ENCODE measurements at regions not wholly inside any gene's neighbourhood (a gene's known extent, or its start where the extent isn't known, plus 50 kb on each side); places are given as distances from the start of the nearest gene placed in this dataset.

GRCh38 chr6:24009319-24009718 is 116.7 kb upstream of the NRSN1 start:
- CTCF ChIA-PET: interaction anchor here (1.0 kb wide), 1 partner anchor 63 kb away, joined by 3 read pairs; no protein-coding TSS in a partner anchor

GRCh38 chr6:24010133-24010532 is 115.9 kb upstream of the NRSN1 start:
- H3K9me3 ChIP-seq: no peaks in the 10 kb centered on the region
- H3K4me3 ChIP-seq: no peak overlapping the region
- DNase-seq (ENCODE audit: low read depth in 1 of 2, low spot score in 1 of 2) (no peak), ATAC-seq (no peak), FAIRE-seq (no peak)
- no peak overlapping the region for H3K27ac ChIP-seq
- POLR2A ChIA-PET: no interaction called here
- no peaks in the 10 kb centered on the region for H3K4me1 ChIP-seq
- WGBS (ENCODE audit: missing lambda C conversion rate): 11% methylated on average over 3 of the region's 3 CpGs
- TF ChIP-seq POLR2AphosphoS2 (conservative IDR thresholded peaks at IDR 0.05; ENCODE audit: low read length) (no peak), PBX3 (IDR thresholded peaks at IDR 0.05) (no peak)
- no peak overlapping the region for H3K4me2 ChIP-seq
- CTCF ChIA-PET: no interaction called here

More at GRCh38 chr6:24009319-24009718, 116.7 kb upstream of the NRSN1 start:
- no peaks in the 10 kb centered on the region for H3K4me1 ChIP-seq
- H3K4me3 ChIP-seq: no peak overlapping the region
- no peak overlapping the region for H3K4me2 ChIP-seq
- ATAC-seq (no peak), FAIRE-seq (no peak), DNase-seq (ENCODE audit: low read depth in 1 of 2, low spot score in 1 of 2) (no peak)
- no peak overlapping the region for H3K27ac ChIP-seq
- WGBS (ENCODE audit: missing lambda C conversion rate): 20% methylated on average over 4 of the region's 4 CpGs
- H3K9me3 ChIP-seq: no peaks in the 10 kb centered on the region
- POLR2A ChIA-PET: no interaction called here
- TF ChIP-seq SREBF2 (IDR thresholded peaks at IDR 0.05): no peak
- no peak for TF ChIP-seq HOXB5 (CRISPR knock-in tag; IDR thresholded peaks at IDR 0.05)
- TF ChIP-seq GATA3 (IDR thresholded peaks at IDR 0.05; ENCODE audit: borderline replicate concordance): no peak

- POLR2A ChIA-PET: no interaction called here
- FAIRE-seq (no peak), DNase-seq (ENCODE audit: low read depth in 1 of 2, low spot score in 1 of 2) (no peak), ATAC-seq (no peak)
- H3K4me3 ChIP-seq: no peak overlapping the region
- TF ChIP-seq EP300 (IDR thresholded peaks at IDR 0.05) (no peak), CEBPB (IDR thresholded peaks at IDR 0.05) (no peak), HMGXB4 (CRISPR knock-in tag; IDR thresholded peaks at IDR 0.05; ENCODE audit: borderline replicate concordance) (no peak), ELK1 (IDR thresholded peaks at IDR 0.05; ENCODE audit: low read depth, low read length) (no peak), HOXB13 (CRISPR knock-in tag; IDR thresholded peaks at IDR 0.05; ENCODE audit: low read depth) (no peak), PHF8 (IDR thresholded peaks at IDR 0.05; ENCODE audit: borderline replicate concordance, low read depth) (no peak), SMC3 (IDR thresholded peaks at IDR 0.05) (no peak), EHF (CRISPR knock-in tag; IDR thresholded peaks at IDR 0.05) (no peak), KDM5A (IDR thresholded peaks at IDR 0.05) (no peak), USF2 (IDR thresholded peaks at IDR 0.05) (no peak), ZSCAN20 (CRISPR knock-in tag; IDR thresholded peaks at IDR 0.05) (no peak), RARB (CRISPR knock-in tag; IDR thresholded peaks at IDR 0.05) (no peak)
- 38% methylated on average over 2 of the region's 2 CpGs for WGBS (ENCODE audit: missing lambda C conversion rate)
- H3K27ac ChIP-seq: no peak overlapping the region
- no peaks in the 10 kb centered on the region for H3K9me3 ChIP-seq
- CTCF ChIA-PET: no interaction called here
- H3K4me2 ChIP-seq: no peak overlapping the region
- H3K4me1 ChIP-seq: no peaks in the 10 kb centered on the region
Observed at GRCh38 chr6:24016286-24016685, 109.7 kb upstream of the NRSN1 start.

- ChIA-PET CTCF (no interaction called here), POLR2A (no interaction called here)
- Histone ChIP-seq H3K4me2 (no peak overlapping the region), H3K4me1 (no peaks in the 10 kb centered on the region), H3K9me3 (no peaks in the 10 kb centered on the region), H3K27ac (no peak overlapping the region), H3K4me3 (no peak overlapping the region)
- FAIRE-seq: no peak
- 42% methylated on average over 4 of the region's 4 CpGs for WGBS (ENCODE audit: missing lambda C conversion rate)
- no peak for TF ChIP-seq REST (IDR thresholded peaks at IDR 0.05)
- no peak for TF ChIP-seq SMC3 (IDR thresholded peaks at IDR 0.05)
- TF ChIP-seq ZSCAN20 (CRISPR knock-in tag; IDR thresholded peaks at IDR 0.05): no peak
- no peak for DNase-seq (ENCODE audit: low read depth in 1 of 2, low spot score in 1 of 2)
- ATAC-seq: no peak
Observed at GRCh38 chr6:24016857-24017256, 109.2 kb upstream of the NRSN1 start.

Measured in A549 (cell line).